ENCODE measurements at regions not wholly inside any gene's neighbourhood (a gene's known extent, or its start where the extent isn't known, plus 50 kb on each side); places are given as distances from the start of the nearest gene placed in this dataset.

- no peak for TF ChIP-seq EZH2 (IDR thresholded peaks at IDR 0.05; ENCODE audit: low read depth, unreplicated experiment)
- no peak for TF ChIP-seq CTCF (conservative IDR thresholded peaks at IDR 0.05; ENCODE audit: low read depth in 2 of 2)
- TF ChIP-seq NANOG (IDR thresholded peaks at IDR 0.05; ENCODE audit: borderline replicate concordance): no peak
- TF ChIP-seq POLR2AphosphoS5 (IDR thresholded peaks at IDR 0.05; ENCODE audit: low read depth): no peak
Measured at GRCh38 chr10:85362401-85362800, 1004.2 kb downstream of the GRID1 start.

Measured in GM23338 (cell line).